Mucosa of descending colon (tissue), 3 donors: ENCODE measurements at regions not wholly inside any gene's neighbourhood (a gene's known extent, or its start where the extent isn't known, plus 50 kb on each side); places are given as distances from the start of the nearest gene placed in this dataset.

ENCODE experiments used
- ATAC-seq: fragments of 200-7000 bp; cut with Tn5 transposase; one replicate; pipeline ENCODE4 v1.9.1; 2020; ENCODE audit warnings: mild to moderate bottlenecking, moderate library complexity
- DNase-seq, 3 donors: peaks; one replicate each; pipeline ENCODE4 v3.0.0-alpha.2; 2020
- H3K36me3 ChIP-seq: fragments of 200-600 bp; one replicate; pipeline ENCODE4 v1.8.0; 2021; ENCODE audit warnings: low read depth, mild to moderate bottlenecking
- H3K4me1 ChIP-seq: fragments of 200-600 bp; one replicate; pipeline ENCODE4 v1.8.0; 2021; ENCODE audit warnings: low read depth, mild to moderate bottlenecking
- H3K4me3 ChIP-seq: fragments of 200-600 bp; one replicate; pipeline ENCODE4 v1.8.0; 2021; ENCODE audit warnings: mild to moderate bottlenecking
- H3K9me3 ChIP-seq: fragments of 200-600 bp; one replicate; pipeline ENCODE4 v1.8.0; 2021; ENCODE audit warnings: mild to moderate bottlenecking
- intact Hi-C, 2 donors: fragments of 100-400 bp; cut with DNase I in 1 of 2; cut with micrococcal nuclease in 1 of 2; formaldehyde crosslinking; loops; one replicate each; pipeline versions ENCODE4 v1.11.0 to v1.11.1; 2022; cut with DNase I, micrococcal nuclease
- TF ChIP-seq, protein P1 (sequence below): fragments of 200-600 bp; IDR thresholded peaks from one replicate; pipeline ENCODE4 v1.8.0; 2022; ENCODE audit warnings: antibody characterized with exemption, mild to moderate bottlenecking
- donor health status: DM: no; HTN: no; CAD: no; lungs with moderate emphysema.
- donor health status: DM: no; HTN: no; CAD: no.
- donor health status: DM: no; HTN: yes; CAD: no.

DNA sequence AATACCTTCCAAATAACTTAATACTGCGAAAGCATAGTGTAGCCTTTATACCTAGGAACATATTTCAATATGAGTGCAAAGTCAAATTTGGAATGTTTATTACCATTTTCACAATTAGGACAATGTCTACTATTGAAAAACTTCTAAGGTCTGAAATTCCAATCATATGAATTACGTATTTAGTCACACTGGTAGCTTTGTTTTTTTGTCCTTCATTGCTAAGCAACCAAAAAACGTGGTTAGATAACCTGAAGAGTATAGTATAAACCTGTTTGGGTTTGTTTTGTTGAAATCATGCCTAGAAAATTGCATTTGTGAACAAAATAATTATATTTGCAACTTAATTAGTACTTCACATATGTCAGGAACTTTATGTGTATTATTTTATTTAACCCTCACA lies 134.2 kb downstream of the FBXO4 start:
- no peak for ATAC-seq

DNA sequence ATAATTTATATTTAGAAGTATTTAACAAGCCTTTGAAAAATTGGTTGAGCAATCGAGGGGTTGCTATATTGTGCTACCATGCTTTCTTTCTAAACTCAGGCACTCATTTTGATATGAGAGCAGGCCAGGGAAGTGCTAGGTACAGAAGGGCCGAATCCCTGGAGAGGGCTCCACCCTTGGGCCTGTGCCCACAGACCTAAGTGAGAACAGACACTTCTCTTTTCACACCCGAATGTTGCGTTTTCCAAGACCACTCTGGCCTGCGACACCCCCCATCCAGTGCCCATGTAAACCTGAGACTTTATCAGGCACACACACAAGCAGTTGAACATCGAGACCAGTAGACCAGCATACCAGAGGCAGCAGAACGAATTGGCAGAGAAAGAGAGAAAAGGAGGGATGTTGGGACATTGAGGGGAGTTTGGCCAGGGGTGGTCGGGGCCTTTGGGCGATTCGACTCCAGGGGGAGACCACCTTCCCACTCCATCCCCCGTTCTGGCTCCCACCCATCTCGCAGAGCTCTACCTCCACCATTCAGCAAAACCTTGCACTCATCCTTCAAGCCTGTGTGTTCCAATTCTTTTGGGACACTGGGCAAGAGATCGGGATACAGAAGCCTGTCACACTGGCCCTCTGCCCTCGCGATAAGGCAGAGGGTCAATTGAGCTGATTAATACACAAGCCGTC lies 134.8 kb downstream of the FBXO4 start:
- TF ChIP-seq, protein P1, sequence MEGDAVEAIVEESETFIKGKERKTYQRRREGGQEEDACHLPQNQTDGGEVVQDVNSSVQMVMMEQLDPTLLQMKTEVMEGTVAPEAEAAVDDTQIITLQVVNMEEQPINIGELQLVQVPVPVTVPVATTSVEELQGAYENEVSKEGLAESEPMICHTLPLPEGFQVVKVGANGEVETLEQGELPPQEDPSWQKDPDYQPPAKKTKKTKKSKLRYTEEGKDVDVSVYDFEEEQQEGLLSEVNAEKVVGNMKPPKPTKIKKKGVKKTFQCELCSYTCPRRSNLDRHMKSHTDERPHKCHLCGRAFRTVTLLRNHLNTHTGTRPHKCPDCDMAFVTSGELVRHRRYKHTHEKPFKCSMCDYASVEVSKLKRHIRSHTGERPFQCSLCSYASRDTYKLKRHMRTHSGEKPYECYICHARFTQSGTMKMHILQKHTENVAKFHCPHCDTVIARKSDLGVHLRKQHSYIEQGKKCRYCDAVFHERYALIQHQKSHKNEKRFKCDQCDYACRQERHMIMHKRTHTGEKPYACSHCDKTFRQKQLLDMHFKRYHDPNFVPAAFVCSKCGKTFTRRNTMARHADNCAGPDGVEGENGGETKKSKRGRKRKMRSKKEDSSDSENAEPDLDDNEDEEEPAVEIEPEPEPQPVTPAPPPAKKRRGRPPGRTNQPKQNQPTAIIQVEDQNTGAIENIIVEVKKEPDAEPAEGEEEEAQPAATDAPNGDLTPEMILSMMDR: no peak
- Histone ChIP-seq H3K9me3 (no peaks in the 10 kb centered on the region), H3K4me1 (no peaks in the 10 kb centered on the region), H3K4me3 (no peak overlapping the region), H3K36me3 (no peaks in the 10 kb centered on the region)
- intact Hi-C loops: loop anchor here in 1 of 2 donors (10.0 kb wide), 1 partner anchor 205 kb away; no protein-coding TSS in a partner anchor
- DNase-seq: peak in 1 of 3 donors; percentile 16
- no peak for ATAC-seq

More for the DNA sequence above, 134.2 kb downstream of the FBXO4 start:
- H3K9me3 ChIP-seq: no peaks in the 10 kb centered on the region
- H3K4me1 ChIP-seq: no peaks in the 10 kb centered on the region
- intact Hi-C loops: loop anchor here in 1 of 2 donors (10.0 kb wide), 1 partner anchor 204 kb away; no protein-coding TSS in a partner anchor
- no peak for DNase-seq
- H3K36me3 ChIP-seq: no peaks in the 10 kb centered on the region
- no peak overlapping the region for H3K4me3 ChIP-seq
- TF ChIP-seq, protein P1: no peak

DNA sequence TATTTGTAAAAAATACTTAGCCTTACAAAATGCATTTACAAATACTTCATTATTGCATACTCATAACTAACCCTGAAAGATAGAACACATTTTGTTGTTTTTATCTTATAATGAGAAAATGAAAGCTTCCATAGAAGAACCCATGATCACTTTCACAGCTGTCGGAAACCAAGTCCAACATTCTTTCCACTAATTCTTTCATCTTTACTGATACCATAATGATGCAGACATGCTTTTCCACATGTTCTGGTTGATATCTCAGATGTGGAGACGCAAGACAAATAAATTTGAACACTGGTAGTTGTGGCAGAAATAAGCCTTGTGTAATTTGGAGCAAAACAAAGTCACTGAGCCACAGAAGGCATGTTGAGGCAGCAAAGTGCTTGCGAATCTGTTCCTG lies 136.0 kb downstream of the FBXO4 start:
- no peak for ATAC-seq
- TF ChIP-seq, protein P1: no peak
- intact Hi-C loops: no loop called here

GRCh38 chr5:42064821-42065220 lies 139.7 kb downstream of the FBXO4 start:
- Histone ChIP-seq H3K36me3 (no peaks in the 10 kb centered on the region), H3K4me3 (no peak overlapping the region), H3K9me3 (no peaks in the 10 kb centered on the region), H3K4me1 (no peaks in the 10 kb centered on the region)
- TF ChIP-seq, protein P1: no peak
- ATAC-seq (no peak), DNase-seq (no peak)
- intact Hi-C loops: no loop called here

More for the DNA sequence above, 136.0 kb downstream of the FBXO4 start:
- no peaks in the 10 kb centered on the region for H3K36me3 ChIP-seq
- no peaks in the 10 kb centered on the region for H3K4me1 ChIP-seq
- no peak for DNase-seq
- H3K9me3 ChIP-seq: no peaks in the 10 kb centered on the region
- H3K4me3 ChIP-seq: no peak overlapping the region

GRCh38 chr5:42066131-42066530 lies 141.1 kb downstream of the FBXO4 start:
- H3K4me3 ChIP-seq: no peak overlapping the region
- no peak for ATAC-seq
- TF ChIP-seq, protein P1: no peak

More at GRCh38 chr5:42066131-42066530, 141.1 kb downstream of the FBXO4 start:
- Histone ChIP-seq H3K9me3 (no peaks in the 10 kb centered on the region), H3K4me1 (no peaks in the 10 kb centered on the region), H3K36me3 (no peaks in the 10 kb centered on the region)
- DNase-seq: no peak
- intact Hi-C loops: no loop called here
